Adrenal gland (tissue), 5 donors: ENCODE measurements at regions not wholly inside any gene's neighbourhood (a gene's known extent, or its start where the extent isn't known, plus 50 kb on each side); places are given as distances from the start of the nearest gene placed in this dataset.

Experiments
- CTCF ChIP-seq, 6 experiments: fragments of 450-650 bp in 4 of 6; fragments of 200-600 bp in 2 of 6; sonication (generic) in 1 of 6; IDR thresholded peaks; 1 replicate in 5 of 6; 2 replicates in 1 of 6; pipeline versions ENCODE4 v1.5.1 to v1.8.0; 2016 to 2021; ENCODE audit warnings: antibody characterized with exemption in 6 of 6, mild to moderate bottlenecking in 2 of 6, moderate library complexity in 1 of 6
- POLR2A ChIP-seq, 2 donors: fragments of 450-650 bp; IDR thresholded peaks; one replicate each; pipeline ENCODE4 v1.6.1; 2017; ENCODE audit warnings: antibody characterized with exemption in 2 of 2, mild to moderate bottlenecking in 2 of 2, moderate library complexity in 1 of 2
- donor health status: DM: no; HTN: no; CAD: no.

DNA sequence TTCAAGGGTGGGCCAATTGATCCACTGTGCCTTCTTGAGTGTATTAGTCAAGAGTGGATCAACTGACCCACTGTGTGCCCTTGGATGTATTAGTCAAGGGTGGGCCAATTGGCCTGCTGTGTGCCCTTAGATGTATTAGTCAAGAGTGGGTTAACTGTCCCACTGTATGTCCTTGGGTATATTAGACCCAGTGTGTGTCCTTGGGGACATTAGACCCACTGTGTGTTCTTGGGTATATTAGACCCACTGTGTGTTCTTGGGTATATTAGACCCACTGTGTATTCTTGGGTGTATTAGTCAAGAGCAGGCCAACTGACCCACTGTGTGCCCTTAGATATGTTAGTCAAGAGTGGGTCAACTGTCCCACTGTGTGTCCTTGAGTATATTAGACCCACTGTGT, 601.8 kb downstream of the TYW1 start:
- TF ChIP-seq CTCF (IDR thresholded peaks at IDR 0.05) (no peak), POLR2A (IDR thresholded peaks at IDR 0.05) (no peak)
